IMR-90 (cell line): ENCODE measurements at regions not wholly inside any gene's neighbourhood (a gene's known extent, or its start where the extent isn't known, plus 50 kb on each side); places are given as distances from the start of the nearest gene placed in this dataset.
A peak's percentile ranks its signal among the peaks of the same experiment; 100 is the strongest.

Experiments
- ATAC-seq: fragments of 200-7000 bp; cut with Tn5 transposase; 2 replicates; pipeline ENCODE4 v1.9.1; 2020; ENCODE audit warnings: low read depth, mild to moderate bottlenecking, moderate library complexity
- BruUV-seq: library from RNA; stranded (reverse); fragments of 400-500 nt; replicated peaks from 2 replicates; lab custom pipeline; 2021; lab: Mats Ljungman, UMichigan
- CTCF ChIA-PET: fragments of 300-600 bp; formaldehyde crosslinking; extraction: SDS; loops from one replicate; lab custom pipeline; 2021; ENCODE audit warnings: antibody characterized with exemption; lab: Yijun Ruan, JAX
- POLR2A ChIA-PET: fragments of 300-600 bp; sonication (Branson Sonifier 250); formaldehyde crosslinking; loops from one replicate; lab custom pipeline; 2022; ENCODE audit warnings: antibody characterized with exemption; ENCODE audit not compliant: unreplicated experiment; lab: Charles Lee
- DNase-seq: peaks from one replicate; pipeline ENCODE4 v3.0.0; 2013
- H2AFZ ChIP-seq: replicated peaks from 2 replicates; pipeline ENCODE3; 2013; ENCODE audit warnings: low read length, mild to moderate bottlenecking; ENCODE audit not compliant: poor library complexity
- H2AK5ac ChIP-seq: 2 replicates; pipeline ENCODE4 v1.6.1; 2013; ENCODE audit warnings: low read depth, low read length, inconsistent platforms
- H2AK9ac ChIP-seq: replicated peaks from 2 replicates; pipeline ENCODE3; 2013; ENCODE audit warnings: mild to moderate bottlenecking, low read depth, low read length, moderate library complexity; ENCODE audit not compliant: poor library complexity
- H2BK120ac ChIP-seq: 2 replicates; pipeline ENCODE4 v1.6.1; 2013; ENCODE audit warnings: low read depth, low read length, inconsistent platforms
- H2BK15ac ChIP-seq: 3 replicates; pipeline ENCODE4 v1.6.1; 2013; ENCODE audit warnings: low read depth, low read length, inconsistent platforms
- H2BK20ac ChIP-seq: 2 replicates; pipeline ENCODE4 v1.6.1; 2013; ENCODE audit warnings: low read depth, mild to moderate bottlenecking, inconsistent platforms, low read length, moderate library complexity
- H2BK5ac ChIP-seq: 2 replicates; pipeline ENCODE4 v1.6.1; 2013; ENCODE audit warnings: mild to moderate bottlenecking, low read depth, low read length, inconsistent platforms; ENCODE audit not compliant: poor library complexity, severe bottlenecking
- H3K14ac ChIP-seq: replicated peaks from 2 replicates; pipeline ENCODE4 v1.6.1; 2013; ENCODE audit warnings: low read depth, low read length, inconsistent platforms
- H3K18ac ChIP-seq: 2 replicates; pipeline ENCODE4 v1.6.1; 2013; ENCODE audit warnings: low read depth, low read length, control low read depth
- H3K23ac ChIP-seq: 2 replicates; pipeline ENCODE4 v1.6.1; 2013; ENCODE audit warnings: low read depth, low read length, inconsistent platforms
- H3K27ac ChIP-seq: 2 replicates; pipeline ENCODE4 v1.5.1; 2013; ENCODE audit warnings: mild to moderate bottlenecking, control low read depth, low read length; ENCODE audit not compliant: insufficient read depth
- H3K27me3 ChIP-seq: 2 replicates; pipeline ENCODE4 v1.6.1; 2013; ENCODE audit warnings: low read length; ENCODE audit not compliant: control insufficient read depth, insufficient read depth
- H3K36me3 ChIP-seq: 2 replicates; pipeline ENCODE4 v1.6.1; 2013; ENCODE audit warnings: low read length, mixed read lengths; ENCODE audit not compliant: control insufficient read depth, insufficient read depth
- H3K4ac ChIP-seq: 2 replicates; pipeline ENCODE4 v1.6.1; 2013; ENCODE audit warnings: low read depth, low read length, inconsistent platforms
- H3K4me1 ChIP-seq: 2 replicates; pipeline ENCODE4 v1.6.1; 2013; ENCODE audit warnings: low read length, mixed read lengths; ENCODE audit not compliant: control insufficient read depth, insufficient read depth
- H3K4me2 ChIP-seq: 2 replicates; pipeline ENCODE4 v1.6.1; 2013; ENCODE audit warnings: low read depth, mild to moderate bottlenecking, control low read depth, low read length, moderate library complexity
- H3K4me3 ChIP-seq: 2 replicates; pipeline ENCODE4 v1.5.1; 2013; ENCODE audit warnings: low read depth, mild to moderate bottlenecking, control low read depth, low read length, moderate library complexity; ENCODE audit not compliant: insufficient read depth
- H3K56ac ChIP-seq: 2 replicates; pipeline ENCODE4 v1.6.1; 2013; ENCODE audit warnings: low read length, inconsistent platforms; ENCODE audit not compliant: insufficient read depth; ENCODE audit errors: extremely low read depth
- H3K79me1 ChIP-seq, 2 experiments: 2 replicates each; pipeline ENCODE4 v1.6.1; 2013; ENCODE audit warnings: low read length in 2 of 2, inconsistent platforms in 1 of 2, low read depth in 1 of 2
- H3K9ac ChIP-seq: 2 replicates; pipeline ENCODE4 v1.6.1; 2013; ENCODE audit warnings: low read depth, low read length, control low read depth
- H3K9me1 ChIP-seq: 2 replicates; pipeline ENCODE4 v1.6.1; 2013; ENCODE audit warnings: low read length, inconsistent platforms; ENCODE audit not compliant: insufficient read depth
- H3K9me3 ChIP-seq: 2 replicates; pipeline ENCODE4 v1.6.1; 2013; ENCODE audit warnings: low read length; ENCODE audit not compliant: control insufficient read depth, insufficient read depth
- H4K20me1 ChIP-seq: 2 replicates; pipeline ENCODE4 v1.6.1; 2013; ENCODE audit warnings: low read length, inconsistent platforms; ENCODE audit not compliant: insufficient read depth
- H4K5ac ChIP-seq: 2 replicates; pipeline ENCODE4 v1.6.1; 2013; ENCODE audit warnings: mild to moderate bottlenecking, low read depth, low read length, control low read depth
- H4K8ac ChIP-seq, 2 experiments: 2 replicates each; pipeline ENCODE4 v1.6.1; 2013; ENCODE audit warnings: low read depth in 2 of 2, low read length in 2 of 2, control low read depth in 1 of 2, inconsistent platforms in 1 of 2
- H4K91ac ChIP-seq: 2 replicates; pipeline ENCODE4 v1.6.1; 2013; ENCODE audit warnings: low read depth, low read length, inconsistent platforms; ENCODE audit not compliant: insufficient read depth
- CTCF ChIP-seq: conservative IDR thresholded peaks from 2 replicates; pipeline ENCODE4 v1.5.1; 2012; ENCODE audit warnings: mild to moderate bottlenecking, low read depth, low read length, improper control_type of control experiment
- POLR2A ChIP-seq: IDR thresholded peaks from 2 replicates; pipeline ENCODE4 v1.6.1; 2012; ENCODE audit warnings: mild to moderate bottlenecking, low read depth, low read length
- USF2 ChIP-seq: fragments of 150-350 bp; IDR thresholded peaks from 2 replicates; pipeline ENCODE4 v1.6.1; 2017; ENCODE audit warnings: mild to moderate bottlenecking, antibody characterized with exemption, low read length, low read depth
- WGBS, 2 experiments: methylation state at CpG; one replicate each; pipeline versions ENCODE4 v1.1.5 to v1.1.7; 2013; ENCODE audit warnings: missing lambda C conversion rate in 2 of 2; ENCODE audit not compliant: insufficient read length in 1 of 2; ENCODE audit errors: extremely low coverage in 2 of 2; 5-methylcytosine and 5-hydroxymethylcytosine counted together
- dilution Hi-C: fragments of 300-500 bp; cut with HindIII; formaldehyde crosslinking; loops from one replicate; pipeline ENCODE4 v1.14.3; 2018; ENCODE audit warnings: low sequenced_read_pairs; ENCODE audit not compliant: unreplicated experiment
- in situ Hi-C: fragments of 300-500 bp; cut with MboI; formaldehyde crosslinking; loops from 3 replicates; pipeline ENCODE4 v1.14.3; 2019; ENCODE audit warnings: low sequenced_read_pairs, inconsistent platforms, mixed read lengths
- intact Hi-C: fragments of 100-400 bp; cut with micrococcal nuclease; formaldehyde crosslinking; loops from 2 replicates; pipeline ENCODE4 v1.10.0; 2022

- no peak for TF ChIP-seq POLR2A
- TF ChIP-seq USF2: 0 out of 2 replicates have a peak, but pooled peaks have one; percentile 11
- TF ChIP-seq CTCF: no peak
- ATAC-seq: no peak
- Histone ChIP-seq H3K79me1 (no peaks in the 10 kb centered on the region), H2AFZ (no peak overlapping the region), H3K9me3 (peaks cover 2% of the 10 kb centered on the region; the same call in 1 of the 2 replicates), H4K20me1 (no peaks in the 10 kb centered on the region), H3K23ac (no peak overlapping the region), H4K91ac (no peak overlapping the region), H3K27me3 (peaks cover 84% of the 10 kb centered on the region), H3K14ac (no peak overlapping the region), H3K9me1 (no peaks in the 10 kb centered on the region), H3K36me3 (no peaks in the 10 kb centered on the region), H3K27ac (no peak overlapping the region), H3K4me3 (no peak overlapping the region), H3K4ac (no peak overlapping the region), H2BK20ac (no peak overlapping the region), H2BK15ac (no peak overlapping the region), H3K9ac (no peak overlapping the region), H3K56ac (no peak overlapping the region), H3K4me1 (no peaks in the 10 kb centered on the region), H4K8ac (no peak overlapping the region), H4K5ac (no peak overlapping the region), H2AK9ac (no peak overlapping the region), H3K4me2 (no peak overlapping the region), H3K18ac (no peak overlapping the region), H2BK120ac (no peak overlapping the region), H2BK5ac (no peak overlapping the region), H2AK5ac (no peak overlapping the region)
- CTCF ChIA-PET: no interaction called here
- 95% methylated on average over 3 of the region's 21 CpGs; no CpG with 5 or more reads in 1 of the 2 experiments for WGBS, 2 experiments
- intact Hi-C loops (no loop called here), in situ Hi-C loops (no loop called here), dilution Hi-C loops (no loop called here)
- no TSS peak for BruUV-seq
- POLR2A ChIA-PET: no interaction called here
- DNase-seq: no peak
Measured at GRCh38 chr5:176737746-176738636, 72.4 kb upstream of the UNC5A start.
